ENCODE measurements at regions not wholly inside any gene's neighbourhood (a gene's known extent, or its start where the extent isn't known, plus 50 kb on each side); places are given as distances from the start of the nearest gene placed in this dataset.

DNA sequence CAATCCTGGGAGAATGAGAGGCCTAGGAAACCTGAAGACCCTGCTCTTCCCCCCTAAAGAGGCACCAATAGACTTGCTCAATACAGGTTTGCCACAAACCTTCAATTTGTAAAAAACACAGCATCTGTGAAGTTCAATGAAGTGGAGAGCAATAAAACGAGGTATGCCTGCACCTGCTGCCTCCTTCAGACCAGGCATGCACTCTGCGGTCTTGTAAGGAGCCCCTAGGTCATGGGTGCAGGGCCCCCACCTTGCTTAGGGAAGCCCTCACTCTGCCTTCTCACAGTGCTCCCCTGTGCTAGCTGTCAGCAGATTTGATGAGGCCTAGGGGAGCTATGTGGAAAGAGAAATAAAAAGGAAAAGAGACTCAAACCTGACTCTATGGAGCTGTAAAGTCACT, 72.1 kb upstream of the GALNT10 start:
- TF ChIP-seq, protein P1, sequence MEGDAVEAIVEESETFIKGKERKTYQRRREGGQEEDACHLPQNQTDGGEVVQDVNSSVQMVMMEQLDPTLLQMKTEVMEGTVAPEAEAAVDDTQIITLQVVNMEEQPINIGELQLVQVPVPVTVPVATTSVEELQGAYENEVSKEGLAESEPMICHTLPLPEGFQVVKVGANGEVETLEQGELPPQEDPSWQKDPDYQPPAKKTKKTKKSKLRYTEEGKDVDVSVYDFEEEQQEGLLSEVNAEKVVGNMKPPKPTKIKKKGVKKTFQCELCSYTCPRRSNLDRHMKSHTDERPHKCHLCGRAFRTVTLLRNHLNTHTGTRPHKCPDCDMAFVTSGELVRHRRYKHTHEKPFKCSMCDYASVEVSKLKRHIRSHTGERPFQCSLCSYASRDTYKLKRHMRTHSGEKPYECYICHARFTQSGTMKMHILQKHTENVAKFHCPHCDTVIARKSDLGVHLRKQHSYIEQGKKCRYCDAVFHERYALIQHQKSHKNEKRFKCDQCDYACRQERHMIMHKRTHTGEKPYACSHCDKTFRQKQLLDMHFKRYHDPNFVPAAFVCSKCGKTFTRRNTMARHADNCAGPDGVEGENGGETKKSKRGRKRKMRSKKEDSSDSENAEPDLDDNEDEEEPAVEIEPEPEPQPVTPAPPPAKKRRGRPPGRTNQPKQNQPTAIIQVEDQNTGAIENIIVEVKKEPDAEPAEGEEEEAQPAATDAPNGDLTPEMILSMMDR (IDR thresholded peaks at IDR 0.05): no peak
- no peak for TF ChIP-seq POLR2A (IDR thresholded peaks at IDR 0.05)
- TF ChIP-seq POLR2AphosphoS5 (IDR thresholded peaks at IDR 0.05): no peak

Measured in prostate gland (tissue), 2 donors.